HG02798 (cell line): ENCODE measurements at regions not wholly inside any gene's neighbourhood (a gene's known extent, or its start where the extent isn't known, plus 50 kb on each side); places are given as distances from the start of the nearest gene placed in this dataset.
A peak's percentile ranks its signal among the peaks of the same experiment; 100 is the strongest.

ENCODE experiments used
- ATAC-seq: cut with Tn5 transposase; IDR thresholded peaks from one replicate; pipeline ENCODE4 v1.9.1; 2021; ENCODE audit warnings: mild to moderate bottlenecking; ENCODE audit not compliant: unreplicated experiment, poor library complexity

- peak; percentile 71 for ATAC-seq
Measured at GRCh38 chr15:31236184-31237042, 90.2 kb upstream of the KLF13 start.

- ATAC-seq = no peak
Measured at GRCh38 chr15:31237043-31237324, 89.7 kb upstream of the KLF13 start.

GRCh38 chr15:31238906-31239305 lies 87.7 kb upstream of the KLF13 start:
- no peak for ATAC-seq

GRCh38 chr15:31239409-31239808 lies 87.2 kb upstream of the KLF13 start:
- ATAC-seq = no peak

- ATAC-seq = no peak
Measured at GRCh38 chr15:31241888-31242522, 84.6 kb upstream of the KLF13 start.

- ATAC-seq = no peak
Measured at GRCh38 chr15:31243895-31244294, 82.7 kb upstream of the KLF13 start.

GRCh38 chr15:31245135-31245689 lies 81.4 kb upstream of the KLF13 start:
- ATAC-seq = no peak

GRCh38 chr15:31245756-31246155 lies 80.9 kb upstream of the KLF13 start:
- ATAC-seq = no peak

GRCh38 chr15:31247404-31247803 lies 79.2 kb upstream of the KLF13 start:
- ATAC-seq = no peak

GRCh38 chr15:31248263-31248662 lies 78.4 kb upstream of the KLF13 start:
- no peak for ATAC-seq

- ATAC-seq = no peak
Measured at GRCh38 chr15:31248951-31249350, 77.7 kb upstream of the KLF13 start.

GRCh38 chr15:31250033-31250432 lies 76.6 kb upstream of the KLF13 start:
- no peak for ATAC-seq

- ATAC-seq = no peak
Measured at GRCh38 chr15:31251165-31251564, 75.5 kb upstream of the KLF13 start.

- no peak for ATAC-seq
Measured at GRCh38 chr15:31252171-31252785, 74.4 kb upstream of the KLF13 start.

- no peak for ATAC-seq
Measured at GRCh38 chr15:31254431-31255175, 72.0 kb upstream of the KLF13 start.

GRCh38 chr15:31255176-31255510 lies 71.5 kb upstream of the KLF13 start:
- ATAC-seq = no peak

- peak; percentile 76 for ATAC-seq
Measured at GRCh38 chr15:31255732-31256377, 70.8 kb upstream of the KLF13 start.

- peak; percentile 29 for ATAC-seq
Measured at GRCh38 chr15:31256378-31257265, 70.0 kb upstream of the KLF13 start.

- no peak for ATAC-seq
Measured at GRCh38 chr15:31257286-31257685, 69.3 kb upstream of the KLF13 start.
